Activated CD8-positive, alpha-beta memory T cell treated with anti-CD3 and anti-CD28 coated beads for 4 hours (primary cell): ENCODE measurements at regions not wholly inside any gene's neighbourhood (a gene's known extent, or its start where the extent isn't known, plus 50 kb on each side); places are given as distances from the start of the nearest gene placed in this dataset.

ENCODE experiments used
- DNase-seq, 2 donors: peaks; one replicate each; pipeline ENCODE4 v3.0.0-alpha.2; 2020; ENCODE audit warnings: low read depth in 2 of 2

DNA sequence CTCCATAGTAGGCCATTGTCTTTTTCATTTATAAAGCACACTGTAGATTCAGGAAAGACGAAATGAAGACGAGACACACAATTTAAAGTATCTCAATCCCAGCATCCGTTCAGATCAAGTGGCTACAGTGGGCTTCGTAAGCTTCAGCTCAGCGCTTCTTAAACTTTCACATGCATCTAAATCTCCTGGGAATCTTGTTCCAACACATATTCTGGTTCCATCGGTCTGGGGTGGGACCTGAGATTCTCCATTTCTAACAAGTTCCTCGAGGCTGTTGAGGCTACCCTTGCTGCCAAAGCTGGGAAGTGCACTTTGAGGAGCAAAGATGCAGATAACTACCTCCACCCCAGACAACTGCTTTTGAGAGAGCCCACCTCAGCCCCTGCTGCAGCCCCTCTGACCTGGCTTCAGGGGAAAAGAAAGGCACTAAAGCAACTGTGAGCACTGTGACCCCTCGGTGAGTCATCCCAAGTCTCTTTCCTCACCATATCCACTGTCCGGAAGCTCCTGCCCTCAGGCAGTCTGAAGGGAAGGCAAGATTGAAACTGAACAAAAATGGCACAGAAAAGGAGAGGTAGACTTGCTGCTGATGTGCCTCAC, 201.1 kb upstream of the FBXO11 start:
- DNase-seq, result no peak

DNA sequence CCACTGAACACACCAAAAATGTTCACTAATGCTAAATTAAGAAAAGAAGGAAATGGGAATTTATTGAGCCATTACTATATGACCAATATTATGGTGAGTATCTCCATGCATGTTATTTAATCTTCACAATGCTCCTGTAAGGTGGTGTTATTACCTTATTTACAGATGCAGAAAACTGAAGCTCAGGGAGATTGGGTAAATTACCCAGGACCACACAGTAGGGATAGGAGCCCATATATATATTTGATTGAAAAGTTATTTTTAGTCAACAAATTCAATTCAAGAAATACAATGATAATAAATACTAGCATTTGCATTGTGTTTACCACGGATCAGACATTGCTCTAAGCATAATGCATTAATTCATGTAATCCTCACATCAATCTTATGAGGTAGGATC, 202.2 kb upstream of the FBXO11 start:
- DNase-seq, result no peak

DNA sequence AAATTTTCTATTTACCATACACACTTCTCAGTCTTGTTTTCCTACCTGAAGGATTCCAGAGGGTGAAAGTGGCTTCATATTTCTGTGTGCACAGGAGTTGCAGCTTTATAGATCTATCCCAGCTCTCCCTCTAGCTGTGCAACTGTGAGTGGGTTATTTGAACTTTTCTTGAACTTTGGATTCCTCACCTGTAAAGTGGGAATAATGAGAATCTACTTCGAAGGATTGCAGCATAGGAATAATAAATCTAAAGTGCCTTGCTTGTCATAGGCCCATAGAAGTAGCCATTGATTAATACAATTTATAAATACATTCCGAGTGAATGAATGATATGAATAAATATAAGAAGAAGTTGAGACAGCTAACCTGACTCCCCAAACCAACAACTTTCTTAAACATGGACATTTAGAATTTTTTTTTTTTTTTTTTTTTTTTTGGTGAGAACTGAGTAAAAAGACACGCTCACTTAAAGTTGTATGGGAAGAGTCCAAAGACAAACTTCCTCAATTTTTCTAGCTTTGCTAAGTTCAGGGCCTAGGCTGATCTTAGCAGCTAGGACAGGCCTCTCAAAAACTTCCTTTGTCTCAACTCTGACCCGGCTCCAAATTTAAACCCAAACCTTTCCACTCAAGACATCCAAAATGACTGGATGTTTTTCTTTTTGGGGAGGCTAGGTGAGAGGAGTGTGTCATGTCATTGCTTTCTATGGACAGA, 203.3 kb upstream of the FBXO11 start:
- no peak for DNase-seq

DNA sequence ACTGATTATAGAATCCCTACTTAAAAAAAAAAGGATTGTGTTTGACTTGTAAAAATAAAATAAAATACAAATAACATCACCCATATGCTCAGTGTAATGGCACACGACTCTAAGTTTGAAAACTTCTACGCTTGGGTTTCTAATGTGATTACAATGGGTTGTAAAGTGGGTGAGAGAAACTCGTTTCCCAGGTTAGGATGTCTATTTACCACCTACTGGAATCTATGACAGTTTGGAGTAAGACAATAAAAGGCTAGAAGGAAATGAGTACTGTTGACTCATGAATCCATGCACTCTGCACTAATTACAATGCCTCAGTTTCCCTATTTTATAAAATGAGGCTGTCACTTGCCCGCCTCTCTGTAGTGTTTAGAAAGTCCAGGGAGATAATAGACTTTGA, 204.0 kb upstream of the FOXN2 start:
- no peak for DNase-seq

DNA sequence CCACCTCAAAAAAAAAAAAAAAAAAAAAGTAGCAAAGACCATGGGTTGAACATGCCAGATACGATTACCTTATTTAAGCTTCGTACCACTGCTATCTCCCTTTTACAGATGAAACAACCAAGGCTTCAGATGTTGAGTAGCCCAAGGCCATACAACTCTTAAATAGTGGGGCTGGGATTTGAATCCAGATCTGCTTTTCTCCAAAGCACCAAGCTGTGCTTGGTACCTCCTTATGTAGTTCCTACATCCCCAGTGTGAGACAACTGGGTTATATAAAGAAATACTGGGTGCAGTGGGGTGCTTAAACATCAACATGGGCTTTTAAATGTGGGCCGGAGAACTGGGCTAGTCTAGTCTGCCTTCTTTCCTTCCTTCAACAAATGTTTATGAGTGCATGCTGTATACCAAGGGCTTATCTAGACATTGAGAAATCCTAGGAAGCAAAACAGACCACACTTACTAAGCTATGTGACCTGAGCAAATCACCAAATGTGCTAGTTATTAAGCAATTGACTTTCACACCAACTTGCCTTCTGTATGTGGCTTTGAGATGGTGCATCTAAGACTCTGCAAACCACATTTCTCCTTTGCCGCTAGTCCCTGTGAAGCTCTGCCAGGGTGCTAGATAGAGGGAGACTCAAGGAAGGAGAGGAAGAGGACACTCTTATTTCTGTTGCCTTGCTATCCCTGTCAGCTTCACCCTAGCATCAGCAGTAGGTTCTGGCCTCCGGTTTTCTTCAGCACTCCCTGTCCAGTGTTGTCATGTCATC, 201.4 kb upstream of the FOXN2 start:
- no peak for DNase-seq

DNA sequence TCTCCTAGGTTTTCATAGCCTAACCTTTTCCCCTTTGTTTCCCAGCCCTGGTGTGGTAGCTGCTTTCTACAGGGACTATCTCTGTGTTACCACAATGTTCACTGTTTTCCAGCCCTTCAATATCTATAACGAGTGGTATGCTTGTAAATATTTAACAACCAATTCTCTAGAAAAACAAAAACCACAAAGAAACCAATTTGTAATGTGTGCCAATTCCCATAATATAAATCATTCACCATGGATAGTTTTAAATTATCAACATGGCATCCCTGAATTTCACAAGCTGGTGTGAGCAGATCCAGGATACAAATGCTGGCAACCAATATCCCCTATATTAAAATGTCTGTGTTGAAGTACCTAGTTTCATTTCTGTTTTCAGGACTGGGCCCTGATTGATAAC, 200.7 kb upstream of the FOXN2 start:
- no peak for DNase-seq

DNA sequence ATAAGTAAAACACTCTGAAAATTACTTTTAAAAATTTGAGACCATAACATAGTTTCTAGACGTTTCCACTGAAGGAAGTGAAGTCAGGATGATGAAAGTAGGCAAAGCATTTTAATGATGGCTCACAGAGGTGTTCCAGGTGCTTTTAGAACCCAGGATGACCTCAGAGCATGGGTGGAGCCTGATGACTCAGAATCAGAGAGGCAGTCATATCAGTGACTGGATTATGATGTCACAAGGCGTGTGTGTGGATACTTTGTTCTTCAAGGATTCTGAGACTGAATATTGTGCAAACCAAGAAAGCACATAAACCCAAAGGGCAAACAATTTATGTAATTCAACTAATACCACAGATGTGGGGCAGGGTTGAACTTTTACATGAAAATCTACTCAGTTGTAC, 200.2 kb upstream of the FOXN2 start:
- DNase-seq, result peak; percentile 39 to 48

DNA sequence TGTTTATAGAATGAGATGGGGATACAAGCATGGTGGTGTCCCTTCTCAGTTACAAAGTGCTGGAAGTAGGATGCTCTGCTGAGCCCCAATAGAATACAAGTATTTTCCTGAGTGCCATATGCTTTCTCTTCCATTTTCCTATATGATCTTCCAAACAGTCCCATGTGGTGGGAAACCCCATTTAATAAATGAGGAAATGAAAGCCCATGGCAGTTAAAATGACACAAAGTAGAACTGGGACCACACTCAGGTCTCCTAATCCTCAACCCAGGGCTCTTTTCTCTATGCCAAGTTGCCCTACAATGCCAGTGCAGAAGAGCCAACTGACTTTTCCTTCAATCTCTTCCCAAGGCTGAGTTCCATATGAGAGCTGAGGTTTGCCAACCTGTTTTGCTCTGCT, 198.0 kb upstream of the FOXN2 start:
- no peak for DNase-seq

DNA sequence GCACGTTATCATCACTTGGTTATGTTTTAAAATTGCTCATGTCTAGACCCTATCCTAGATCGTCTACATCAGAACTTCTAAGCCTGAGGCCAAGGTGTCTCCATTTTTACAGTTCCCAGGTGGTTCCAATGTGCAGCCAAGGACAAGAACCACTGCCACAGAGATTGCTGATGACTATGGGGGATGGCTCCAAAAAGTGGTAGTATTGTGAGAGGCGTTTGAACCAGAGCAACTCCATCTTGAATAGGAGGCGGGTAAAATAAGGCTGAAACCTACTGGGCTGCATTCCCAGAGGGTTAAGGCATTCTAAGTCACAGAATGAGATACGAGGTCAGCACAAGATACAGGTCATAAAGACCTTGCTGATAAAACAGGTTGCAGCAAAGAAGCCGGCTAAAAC, 195.6 kb upstream of the FOXN2 start:
- no peak for DNase-seq

DNA sequence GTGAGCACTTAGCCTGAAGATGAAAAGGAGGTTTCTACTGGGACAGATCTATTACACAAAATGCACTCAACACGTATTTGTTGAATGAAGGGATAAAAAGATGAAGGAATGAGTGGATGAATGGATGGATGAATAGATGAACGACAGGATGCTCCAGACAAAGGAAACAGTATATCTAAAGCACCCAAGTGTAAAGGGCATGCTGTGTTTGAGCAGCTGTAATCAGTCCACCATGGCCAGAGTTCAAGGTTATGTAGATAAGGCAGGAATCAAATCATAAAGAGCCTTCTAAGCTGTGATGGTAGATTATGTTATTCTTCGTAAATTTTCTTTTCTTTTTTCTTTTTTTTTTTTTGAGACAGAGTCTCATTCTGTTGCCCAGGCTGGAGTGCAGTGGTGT, 194.4 kb upstream of the FOXN2 start:
- DNase-seq, result no peak

DNA sequence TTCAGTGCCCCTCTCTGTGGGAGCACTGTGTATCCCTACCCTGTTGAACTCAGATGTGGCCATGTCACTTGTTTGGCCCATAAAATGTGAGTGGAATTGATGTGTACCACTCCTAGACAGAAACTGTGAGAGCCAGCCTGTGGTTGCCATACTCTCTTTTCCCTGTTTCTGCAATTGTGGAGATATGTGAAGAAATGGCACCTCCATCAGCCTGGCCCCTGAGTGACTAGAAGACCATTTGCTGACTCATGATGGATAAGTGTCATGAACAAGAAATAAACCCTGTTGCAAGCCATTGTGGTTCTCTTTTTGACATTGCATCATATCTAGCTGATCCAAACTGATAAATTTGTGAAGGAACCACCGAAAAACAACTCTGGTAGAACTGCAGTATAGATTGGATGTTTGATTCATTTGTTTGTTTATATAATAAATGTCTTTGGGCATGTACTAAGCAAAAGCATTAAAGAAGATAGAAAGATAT, 193.7 kb upstream of the FOXN2 start:
- no peak for DNase-seq

DNA sequence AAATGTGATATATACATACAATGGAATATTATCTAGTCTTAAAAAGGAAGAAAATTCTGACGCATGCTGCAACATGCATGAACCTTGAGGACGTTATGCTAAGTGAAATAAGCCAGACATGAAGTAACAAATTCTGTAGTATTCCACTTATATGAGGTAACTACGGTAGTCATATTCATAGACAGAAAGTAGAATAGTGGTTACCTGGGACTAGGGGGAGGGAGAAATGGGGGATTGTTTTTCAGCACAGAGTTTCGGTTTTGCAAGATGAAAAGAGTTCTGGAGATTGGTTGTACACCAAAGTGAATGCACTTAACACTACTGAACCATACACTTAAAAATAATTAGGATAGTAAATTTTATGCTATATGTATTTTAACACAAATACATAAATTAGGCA, 192.3 kb upstream of the FOXN2 start:
- DNase-seq, result no peak

DNA sequence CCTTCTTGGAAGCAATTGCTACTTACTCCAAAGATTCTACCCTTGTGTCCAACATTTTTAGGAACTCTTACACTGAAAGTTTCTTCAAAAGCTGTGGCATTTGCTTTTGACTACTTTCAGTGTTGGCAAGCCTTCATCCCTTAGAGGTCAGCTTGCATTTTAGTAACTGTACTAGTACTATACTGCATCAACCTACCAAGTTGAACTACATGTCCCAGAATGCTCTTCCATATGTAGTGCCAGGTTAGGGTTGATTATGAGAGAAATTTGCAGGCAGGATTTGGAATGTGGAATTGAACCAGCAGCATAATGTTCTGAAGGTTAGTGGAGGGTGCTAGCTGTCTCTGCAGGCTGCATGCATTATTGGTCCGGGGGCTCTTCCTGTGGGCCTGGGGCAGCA, 189.9 kb upstream of the FOXN2 start:
- DNase-seq, result no peak

DNA sequence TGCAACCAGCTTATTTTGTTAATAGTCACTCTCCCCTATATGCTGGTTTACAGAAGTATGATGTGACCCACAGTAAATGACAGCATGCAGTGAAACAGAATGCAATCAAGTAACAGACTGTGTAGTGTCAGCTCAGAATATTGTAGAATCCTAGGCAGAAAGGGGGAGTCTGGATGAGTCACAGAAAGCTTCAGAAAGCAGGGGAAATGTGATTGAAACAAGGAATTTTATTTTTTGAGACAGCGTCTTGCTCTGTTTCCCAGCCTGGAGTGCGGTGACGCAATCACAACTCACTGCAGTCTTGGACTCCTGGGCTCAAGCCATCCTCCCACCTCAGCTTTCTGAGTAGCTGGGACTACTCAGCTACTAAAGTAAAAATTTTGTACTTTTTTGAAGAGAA, 188.3 kb upstream of the FOXN2 start:
- no peak for DNase-seq

DNA sequence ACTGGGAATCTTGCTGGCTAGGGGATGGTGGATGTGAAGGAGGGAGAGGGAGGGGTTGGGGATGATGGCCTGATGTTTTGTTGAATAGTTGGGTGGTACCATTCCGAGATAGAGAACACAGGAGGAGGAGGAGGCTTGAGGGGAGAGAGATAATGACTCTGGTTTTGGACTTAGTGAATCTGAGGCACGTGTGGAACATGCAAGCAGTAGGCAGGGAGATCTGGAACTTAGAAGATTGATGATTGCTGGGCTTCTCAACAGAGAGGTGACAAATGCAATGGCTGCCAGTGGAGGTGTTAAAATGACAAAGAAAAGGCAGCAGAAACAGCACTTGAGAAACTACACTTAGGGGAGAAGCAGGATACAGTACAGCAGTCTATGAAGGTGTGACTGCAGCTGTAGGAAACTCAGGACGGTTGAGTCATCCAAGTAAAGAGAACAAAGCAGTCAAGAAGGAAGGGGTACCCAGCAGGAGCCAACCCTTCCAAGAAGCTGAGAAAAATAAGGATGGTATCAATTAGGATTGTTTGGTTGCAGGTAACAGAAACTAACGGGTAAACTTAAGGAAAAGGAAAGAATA, 186.8 kb upstream of the FOXN2 start:
- no peak for DNase-seq

DNA sequence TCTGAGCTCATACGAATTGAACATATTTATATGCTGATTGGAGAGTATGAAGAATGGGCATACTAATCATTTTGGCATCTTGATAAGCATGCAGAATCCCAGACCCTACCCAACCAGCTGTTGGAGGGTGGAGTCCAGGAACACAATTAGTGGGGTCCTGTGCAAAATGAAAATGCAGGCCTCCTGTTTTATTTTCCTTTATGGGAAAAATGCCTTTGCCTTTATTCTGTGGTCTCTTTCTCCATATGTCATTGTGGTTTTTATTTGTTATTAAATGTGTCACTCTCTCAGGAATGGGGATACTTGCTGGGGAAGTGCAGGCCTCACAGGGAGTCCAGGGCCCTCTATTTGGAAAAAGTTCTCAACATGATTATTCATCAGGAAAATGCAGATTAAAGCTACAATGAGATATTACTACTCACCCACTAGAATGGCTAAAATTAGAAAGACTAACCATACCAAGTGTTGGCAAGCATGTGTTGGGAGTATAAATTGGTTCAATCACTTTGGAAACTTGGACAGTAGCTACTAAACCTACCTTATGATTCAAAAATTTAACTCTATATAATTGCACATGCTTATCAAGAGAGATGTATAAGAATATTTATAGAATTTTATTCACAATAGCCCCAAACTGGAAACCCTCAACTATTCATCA, 185.1 kb upstream of the FOXN2 start:
- DNase-seq, result no peak

DNA sequence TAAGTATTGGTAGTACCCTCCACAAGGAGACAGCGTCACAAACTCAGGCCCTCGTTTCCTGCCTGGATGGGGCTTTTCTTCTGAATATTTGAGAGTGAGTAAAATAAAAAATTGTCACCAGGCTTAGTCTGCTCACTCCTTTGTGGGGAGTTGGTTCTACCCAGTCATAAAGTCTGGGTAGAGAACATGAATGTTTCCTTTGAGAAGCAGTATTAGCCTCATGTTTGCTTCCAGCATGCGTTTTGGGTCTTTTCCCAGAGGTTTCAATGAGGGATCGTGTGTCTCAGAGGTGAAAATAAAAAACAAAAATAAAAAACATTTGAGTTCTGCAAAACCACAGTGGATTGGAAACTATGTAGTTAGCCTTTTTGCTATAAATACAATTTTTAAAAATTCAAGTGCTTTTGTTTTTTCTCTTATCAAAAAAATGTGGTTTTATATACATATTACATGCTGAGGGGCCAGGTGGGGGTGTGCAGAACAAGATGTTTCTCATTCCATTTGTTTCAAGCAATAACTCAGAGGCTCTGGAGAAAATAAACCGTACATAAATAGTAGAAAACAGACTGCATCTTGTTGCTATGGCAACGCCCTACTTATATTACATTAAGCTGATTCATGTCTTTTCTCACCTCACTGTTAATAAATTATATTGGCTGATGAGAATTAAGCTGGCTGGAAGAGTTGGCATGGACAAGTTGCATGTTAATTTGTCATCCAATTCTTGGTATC, 182.8 kb upstream of the FOXN2 start:
- DNase-seq, result no peak

DNA sequence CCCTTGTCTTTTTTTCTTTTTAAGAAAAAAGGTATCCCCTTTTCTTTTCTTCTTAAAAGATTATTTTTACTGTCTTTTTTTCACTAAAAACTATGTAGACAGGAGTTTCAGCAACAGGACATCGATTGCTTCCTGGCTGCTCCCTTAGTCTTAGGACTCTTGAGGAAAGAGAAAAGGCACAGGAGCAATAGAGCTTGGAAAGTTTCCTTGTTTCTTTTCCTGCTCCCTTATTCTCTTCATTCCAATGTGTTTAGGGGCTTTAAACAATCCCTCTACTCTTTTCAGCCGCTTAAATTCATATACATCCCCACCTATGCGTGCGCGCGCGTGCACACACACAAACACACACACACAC, 182.2 kb upstream of the FOXN2 start:
- DNase-seq, result no peak

DNA sequence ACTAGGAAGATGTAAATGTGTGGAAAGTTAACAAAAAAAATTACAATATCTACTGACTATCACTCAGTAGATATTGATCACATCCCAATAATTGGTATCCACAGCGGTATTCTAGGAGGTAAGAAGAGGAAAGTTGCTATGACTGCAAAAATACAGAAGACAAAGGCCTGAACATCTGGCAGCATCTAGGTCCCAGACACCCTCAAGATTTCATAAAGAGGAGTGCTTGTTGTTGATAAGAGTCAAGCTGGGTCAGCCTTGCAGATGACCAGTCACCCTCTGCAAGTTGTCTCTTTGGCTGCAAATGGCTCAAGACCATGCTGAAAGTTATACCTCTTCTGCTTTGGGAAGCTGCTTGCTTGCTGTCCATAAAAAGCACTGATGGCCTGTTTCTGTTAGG, 179.8 kb upstream of the FOXN2 start:
- no peak for DNase-seq

DNA sequence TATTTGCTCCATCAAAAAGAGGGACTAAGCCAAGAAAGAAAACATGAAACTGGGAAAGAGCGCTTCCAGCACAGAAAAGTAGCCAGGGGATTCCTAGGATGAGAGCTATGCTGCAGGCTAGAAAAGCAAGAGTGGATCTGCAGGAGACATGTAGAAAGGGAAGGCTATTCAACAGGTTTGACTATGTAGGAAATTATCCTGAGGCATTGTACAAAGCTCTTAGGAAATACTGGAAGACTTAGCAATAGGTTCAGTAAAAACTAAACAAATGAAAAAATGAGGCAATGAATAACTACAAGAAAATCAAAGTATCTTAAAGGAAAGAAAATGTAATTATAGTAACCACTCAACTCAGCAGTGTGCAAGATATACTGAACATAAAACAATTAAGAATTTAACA, 178.7 kb upstream of the FOXN2 start:
- DNase-seq, result no peak

DNA sequence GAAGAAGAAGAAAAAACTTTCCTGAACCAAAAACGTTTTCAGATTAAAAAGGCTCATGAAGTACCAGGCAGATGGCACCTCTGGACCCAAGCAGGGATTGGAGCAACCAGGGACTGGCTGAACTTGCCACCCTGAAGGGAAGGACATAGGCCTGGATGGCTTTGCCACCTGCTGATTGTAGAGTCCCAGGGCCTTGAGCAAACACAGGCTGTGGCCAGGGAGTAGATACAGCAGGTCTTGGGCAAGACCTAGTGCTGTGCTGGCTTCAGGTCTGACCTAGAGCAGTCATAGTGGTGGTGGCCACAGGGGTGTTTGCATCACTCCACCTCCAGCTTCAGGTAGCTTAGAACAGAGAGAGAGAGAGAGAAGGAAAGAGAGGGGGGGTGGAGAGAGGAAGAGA, 176.7 kb upstream of the FOXN2 start:
- no peak for DNase-seq

DNA sequence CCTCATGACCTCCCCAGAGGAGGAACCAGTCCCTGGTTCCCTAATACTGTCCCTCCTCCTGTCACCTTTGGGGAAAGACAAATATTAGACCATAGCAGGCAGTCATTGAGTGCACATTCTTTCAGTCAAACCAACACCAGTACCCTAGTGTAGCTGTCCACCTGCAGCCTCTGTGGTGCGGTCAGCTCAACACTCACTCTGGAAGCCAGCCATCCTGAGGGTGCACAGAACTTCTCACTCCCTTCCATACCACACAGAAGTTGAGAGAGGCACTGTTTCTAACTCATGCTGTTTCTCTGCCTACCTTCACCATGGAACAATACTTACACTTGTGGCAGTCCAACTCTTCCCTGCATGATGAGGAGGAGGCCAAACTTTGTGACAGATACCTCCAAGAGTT, 175.6 kb upstream of the FOXN2 start:
- no peak for DNase-seq
